ENCODE measurements at regions not wholly inside any gene's neighbourhood (a gene's known extent, or its start where the extent isn't known, plus 50 kb on each side); places are given as distances from the start of the nearest gene placed in this dataset.

DNA sequence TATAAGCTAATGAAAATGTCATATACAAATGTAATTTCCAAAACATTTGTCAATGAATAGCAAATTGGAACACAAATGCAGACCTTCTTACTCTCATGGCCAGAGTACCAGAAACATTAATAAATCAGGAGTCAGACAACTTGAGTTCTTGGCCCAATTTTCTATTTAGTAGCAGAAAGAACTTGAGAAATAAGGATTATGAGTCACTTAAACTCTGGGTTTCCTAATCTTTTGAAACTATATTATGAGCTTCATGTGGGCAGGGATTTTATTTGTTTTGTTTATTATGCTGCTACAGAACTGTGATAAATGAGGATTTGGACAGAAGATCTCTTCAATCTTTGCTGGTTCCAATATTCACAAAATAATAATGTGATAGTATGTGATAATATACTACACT, 686.7 kb downstream of the NR4A2 start:
- TF ChIP-seq, protein P1, sequence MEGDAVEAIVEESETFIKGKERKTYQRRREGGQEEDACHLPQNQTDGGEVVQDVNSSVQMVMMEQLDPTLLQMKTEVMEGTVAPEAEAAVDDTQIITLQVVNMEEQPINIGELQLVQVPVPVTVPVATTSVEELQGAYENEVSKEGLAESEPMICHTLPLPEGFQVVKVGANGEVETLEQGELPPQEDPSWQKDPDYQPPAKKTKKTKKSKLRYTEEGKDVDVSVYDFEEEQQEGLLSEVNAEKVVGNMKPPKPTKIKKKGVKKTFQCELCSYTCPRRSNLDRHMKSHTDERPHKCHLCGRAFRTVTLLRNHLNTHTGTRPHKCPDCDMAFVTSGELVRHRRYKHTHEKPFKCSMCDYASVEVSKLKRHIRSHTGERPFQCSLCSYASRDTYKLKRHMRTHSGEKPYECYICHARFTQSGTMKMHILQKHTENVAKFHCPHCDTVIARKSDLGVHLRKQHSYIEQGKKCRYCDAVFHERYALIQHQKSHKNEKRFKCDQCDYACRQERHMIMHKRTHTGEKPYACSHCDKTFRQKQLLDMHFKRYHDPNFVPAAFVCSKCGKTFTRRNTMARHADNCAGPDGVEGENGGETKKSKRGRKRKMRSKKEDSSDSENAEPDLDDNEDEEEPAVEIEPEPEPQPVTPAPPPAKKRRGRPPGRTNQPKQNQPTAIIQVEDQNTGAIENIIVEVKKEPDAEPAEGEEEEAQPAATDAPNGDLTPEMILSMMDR (IDR thresholded peaks at IDR 0.05 in 4 of 5, conservative IDR thresholded peaks at IDR 0.05 in 1 of 5), result no peak
- TF ChIP-seq POLR2A (IDR thresholded peaks at IDR 0.05), result no peak
